ENCODE measurements at regions not wholly inside any gene's neighbourhood (a gene's known extent, or its start where the extent isn't known, plus 50 kb on each side); places are given as distances from the start of the nearest gene placed in this dataset.
"Not testable (repeated sequence)": the region's sequence is repeated elsewhere in the genome, so short reads cannot be mapped to it uniquely, and the experiment has no call there.

GRCh38 chr7:131625817-131626372, 69.5 kb upstream of the PODXL start:
- Histone ChIP-seq H3K9me2 (replicated peaks; ENCODE audit: low read depth, low read length) (no peaks in the 10 kb centered on the region), H3F3A (ENCODE audit: low read depth) (no peaks in the 10 kb centered on the region), H3K4me2 (ENCODE audit: low read depth, low read length, poor library complexity, severe bottlenecking) (no peak overlapping the region), H3K4me1 (ENCODE audit: insufficient read depth, low read length, poor library complexity, severe bottlenecking) (no peaks in the 10 kb centered on the region), H3K36me3 (ENCODE audit: insufficient read depth, low read length) (no peaks in the 10 kb centered on the region), H3K79me2 (ENCODE audit: insufficient read depth, low read length) (no peaks in the 10 kb centered on the region), H3K9me3 (ENCODE audit: insufficient read depth, low read depth, low read length) (no peaks in the 10 kb centered on the region), H4K20me1 (ENCODE audit: insufficient read depth, low read length, poor library complexity, severe bottlenecking) (no peaks in the 10 kb centered on the region), H2AFZ (ENCODE audit: low read length) (no peak overlapping the region), H3K9ac (ENCODE audit: low read depth, low read length, poor library complexity, severe bottlenecking) (no peak overlapping the region), H3K27me3 (ENCODE audit: insufficient read depth, low read length, poor library complexity, severe bottlenecking) (no peaks in the 10 kb centered on the region), H3K4me3 (ENCODE audit: low read length, poor library complexity, severe bottlenecking) (no peak overlapping the region)
- TF ChIP-seq CTCF (conservative IDR thresholded peaks at IDR 0.05; ENCODE audit: low read length) = no peak
- TF ChIP-seq EZH2phosphoT487 (IDR thresholded peaks at IDR 0.05; ENCODE audit: borderline replicate concordance) = no peak

GRCh38 chr7:131625345-131625744, 68.9 kb upstream of the PODXL start:
- H4K20me1 ChIP-seq (ENCODE audit: insufficient read depth, low read length, poor library complexity, severe bottlenecking); H3K9me2 ChIP-seq (replicated peaks; ENCODE audit: low read depth, low read length); H3K27me3 ChIP-seq (ENCODE audit: insufficient read depth, low read length, poor library complexity, severe bottlenecking); H3K36me3 ChIP-seq (ENCODE audit: insufficient read depth, low read length); H3K4me2 ChIP-seq (ENCODE audit: low read depth, low read length, poor library complexity, severe bottlenecking); H3K9me3 ChIP-seq (ENCODE audit: insufficient read depth, low read depth, low read length); H3K4me3 ChIP-seq (ENCODE audit: low read length, poor library complexity, severe bottlenecking); H3K9ac ChIP-seq (ENCODE audit: low read depth, low read length, poor library complexity, severe bottlenecking); H3F3A ChIP-seq (ENCODE audit: low read depth); H3K4me1 ChIP-seq (ENCODE audit: insufficient read depth, low read length, poor library complexity, severe bottlenecking); H3K79me2 ChIP-seq (ENCODE audit: insufficient read depth, low read length); H2AFZ ChIP-seq (ENCODE audit: low read length): not testable (repeated sequence)

- Histone ChIP-seq H3K4me1 (ENCODE audit: insufficient read depth, low read length, poor library complexity, severe bottlenecking) (no peaks in the 10 kb centered on the region), H3K9me2 (replicated peaks; ENCODE audit: low read depth, low read length) (no peaks in the 10 kb centered on the region), H3K4me2 (ENCODE audit: low read depth, low read length, poor library complexity, severe bottlenecking) (no peak overlapping the region)
Observed at GRCh38 chr7:131624536-131624935, 68.1 kb upstream of the PODXL start.

More at GRCh38 chr7:131624536-131624935, 68.1 kb upstream of the PODXL start:
- no peaks in the 10 kb centered on the region for H4K20me1 ChIP-seq (ENCODE audit: insufficient read depth, low read length, poor library complexity, severe bottlenecking)
- H3K9me3 ChIP-seq (ENCODE audit: insufficient read depth, low read depth, low read length) = no peaks in the 10 kb centered on the region
- TF ChIP-seq EZH2phosphoT487 (IDR thresholded peaks at IDR 0.05; ENCODE audit: borderline replicate concordance) = no peak
- TF ChIP-seq CTCF (conservative IDR thresholded peaks at IDR 0.05; ENCODE audit: low read length) = no peak
- no peaks in the 10 kb centered on the region for H3F3A ChIP-seq (ENCODE audit: low read depth)
- H3K79me2 ChIP-seq (ENCODE audit: insufficient read depth, low read length) = no peaks in the 10 kb centered on the region
- H3K4me3 ChIP-seq (ENCODE audit: low read length, poor library complexity, severe bottlenecking) = no peak overlapping the region
- H3K9ac ChIP-seq (ENCODE audit: low read depth, low read length, poor library complexity, severe bottlenecking) = no peak overlapping the region
- H3K36me3 ChIP-seq (ENCODE audit: insufficient read depth, low read length) = no peaks in the 10 kb centered on the region
- no peak overlapping the region for H2AFZ ChIP-seq (ENCODE audit: low read length)
- H3K27me3 ChIP-seq (ENCODE audit: insufficient read depth, low read length, poor library complexity, severe bottlenecking) = no peaks in the 10 kb centered on the region
